Right ventricle myocardium superior (tissue), 1 donor: ENCODE measurements at regions not wholly inside any gene's neighbourhood (a gene's known extent, or its start where the extent isn't known, plus 50 kb on each side); places are given as distances from the start of the nearest gene placed in this dataset.
"Not testable (repeated sequence)": the region's sequence is repeated elsewhere in the genome, so short reads cannot be mapped to it uniquely, and the experiment has no call there.

Source experiments
- ATAC-seq: fragments of 200-7000 bp; cut with Tn5 transposase; one replicate; pipeline ENCODE4 v1.9.1; 2020; ENCODE audit warnings: mild to moderate bottlenecking; ENCODE audit not compliant: poor library complexity
- DNase-seq: peaks from one replicate; pipeline ENCODE4 v3.0.0-alpha.2; 2020
- intact Hi-C: fragments of 100-400 bp; cut with DNase I; formaldehyde crosslinking; loops from one replicate; pipeline ENCODE4 v1.11.2; 2022
- donor health status: DM: no; HTN: yes; CAD: no; lungs with severe emphysema.

DNA sequence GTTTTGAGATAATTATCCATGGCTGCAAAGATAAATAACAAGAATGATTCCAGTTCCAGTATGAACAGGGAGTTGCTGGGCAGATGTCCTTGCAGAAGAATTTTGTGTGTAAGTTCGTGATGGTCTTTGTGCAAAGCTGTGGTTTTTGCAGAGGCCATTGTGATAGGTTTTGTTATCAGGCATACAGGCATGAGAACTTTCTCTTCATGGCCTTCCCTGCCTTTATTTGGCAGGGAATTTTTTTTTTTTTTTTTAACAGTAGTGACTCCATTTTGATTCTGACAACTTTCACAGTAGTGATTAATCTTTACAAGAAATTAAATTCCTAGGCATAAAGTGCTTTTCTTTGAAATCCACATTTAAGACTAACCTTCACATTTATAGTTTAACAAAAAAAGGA is 1999.5 kb upstream of the CDH6 start:
- intact Hi-C loops = no loop called here
- ATAC-seq = no peak
- DNase-seq = no peak

GRCh38 chr5:29191269-29192048 is 2002.0 kb upstream of the CDH6 start:
- DNase-seq, ATAC-seq, intact Hi-C loops: not testable (repeated sequence)

GRCh38 chr5:29190398-29190797 is 2003.1 kb upstream of the CDH6 start:
- intact Hi-C loops, ATAC-seq: not testable (repeated sequence)

GRCh38 chr5:29186380-29186779 is 2007.1 kb upstream of the CDH6 start:
- ATAC-seq, DNase-seq, intact Hi-C loops: not testable (repeated sequence)

More at GRCh38 chr5:29190398-29190797, 2003.1 kb upstream of the CDH6 start:
- not testable (repeated sequence) for DNase-seq

GRCh38 chr5:29185558-29185957 is 2007.9 kb upstream of the CDH6 start:
- ATAC-seq (no peak), DNase-seq (no peak)
- intact Hi-C loops = no loop called here

DNA sequence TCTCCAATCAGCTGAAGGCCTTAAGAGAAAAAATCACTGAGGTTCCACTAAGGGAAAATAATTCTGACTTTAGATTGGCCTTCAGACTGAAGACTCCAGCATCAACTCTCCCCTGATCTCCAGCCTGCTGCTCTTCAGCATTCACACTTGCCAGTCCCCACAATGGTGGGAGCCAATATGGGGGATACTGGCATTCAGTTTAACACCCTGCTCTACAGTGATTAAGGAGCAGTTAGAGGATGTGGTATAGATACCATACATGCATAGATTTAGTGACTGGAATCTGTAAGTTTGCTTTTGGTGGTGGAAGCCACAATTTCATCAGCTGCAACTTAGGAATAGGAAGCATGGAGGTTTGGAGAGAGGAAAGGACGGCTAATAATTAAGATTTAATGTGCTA is 2017.7 kb upstream of the CDH6 start:
- DNase-seq (no peak), ATAC-seq (no peak)
- intact Hi-C loops = no loop called here

DNA sequence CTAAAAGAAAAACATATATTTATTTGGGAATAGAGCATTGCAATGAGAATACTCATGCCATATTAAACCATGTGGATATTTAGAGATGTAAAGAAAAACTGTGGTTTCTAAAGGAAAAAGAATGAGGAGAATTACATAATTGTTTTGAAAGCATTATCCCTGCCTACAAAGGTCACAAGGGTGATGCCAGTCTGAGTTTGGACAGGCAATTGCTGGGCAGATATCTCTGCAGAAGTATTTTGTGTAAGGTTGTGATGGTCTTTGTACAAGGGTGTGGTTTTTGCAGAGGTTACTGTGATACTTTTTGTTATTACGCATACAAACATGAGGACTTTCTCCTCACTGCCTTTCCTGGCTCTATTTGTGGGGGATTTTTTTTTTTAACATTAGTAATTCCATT is 2022.9 kb upstream of the CDH6 start:
- no peak for ATAC-seq
- intact Hi-C loops = no loop called here
- no peak for DNase-seq

DNA sequence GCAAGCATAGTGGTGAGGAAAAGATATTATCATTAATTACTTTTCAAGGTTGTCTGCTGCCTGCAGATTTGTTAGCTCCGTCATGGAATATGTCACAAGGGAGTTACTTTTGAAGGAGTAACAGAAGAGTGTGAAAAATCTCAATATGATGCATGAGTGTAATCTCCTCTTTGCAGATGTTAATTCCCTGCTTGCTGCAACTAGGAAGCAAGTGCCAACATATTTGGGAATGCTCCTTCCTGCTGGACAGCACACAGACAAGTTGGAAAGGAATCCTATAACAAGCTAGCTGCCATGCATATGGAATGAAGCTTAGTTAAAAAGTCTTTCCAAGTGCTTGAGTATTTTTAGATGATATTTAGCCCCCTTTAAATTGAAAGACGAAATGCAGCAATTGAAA is 2023.6 kb upstream of the CDH6 start:
- DNase-seq (no peak), ATAC-seq (no peak)
- intact Hi-C loops = no loop called here

DNA sequence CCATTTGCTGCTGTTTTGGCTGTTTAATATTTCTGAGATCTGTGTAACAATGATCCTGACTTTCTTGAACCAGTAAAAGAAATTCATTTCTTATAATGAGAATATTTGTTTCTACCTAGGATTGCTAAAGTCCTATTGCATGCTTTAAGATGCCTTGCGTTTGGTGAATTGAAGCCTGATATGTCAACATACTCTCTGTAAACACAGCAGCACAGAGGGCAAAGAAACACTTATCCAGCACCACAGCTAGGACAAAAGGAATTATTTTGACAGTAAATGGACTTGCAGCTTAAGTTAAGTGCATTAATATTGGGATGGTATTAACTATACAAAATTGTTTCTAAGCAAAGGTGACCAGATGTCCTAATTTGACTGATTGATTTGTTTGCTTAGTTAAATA is 2031.2 kb upstream of the CDH6 start:
- DNase-seq = no peak
- no peak for ATAC-seq
- intact Hi-C loops = no loop called here

GRCh38 chr5:29161399-29162291 is 2031.8 kb upstream of the CDH6 start:
- DNase-seq (no peak), ATAC-seq (no peak)
- intact Hi-C loops = no loop called here

DNA sequence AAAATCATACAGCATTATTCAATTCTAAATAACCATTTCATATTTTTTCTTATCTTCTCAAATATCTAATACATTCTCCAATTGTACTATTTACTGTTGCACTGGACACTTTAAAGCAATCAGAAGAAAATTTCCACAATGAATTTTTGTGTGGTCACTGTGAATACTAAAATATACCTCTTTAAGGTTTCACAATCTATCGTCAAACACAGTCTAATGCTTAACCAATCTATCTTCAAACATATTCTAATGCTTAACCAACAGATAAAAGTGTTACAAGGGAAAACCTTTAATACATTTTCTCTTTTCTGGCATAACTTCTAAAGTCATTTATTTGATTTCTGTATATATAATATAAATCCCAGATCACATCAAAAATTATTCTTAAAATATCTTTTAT is 2035.5 kb upstream of the CDH6 start:
- DNase-seq (no peak), ATAC-seq (no peak)
- intact Hi-C loops = no loop called here

GRCh38 chr5:29150840-29151239 is 2042.6 kb upstream of the CDH6 start:
- intact Hi-C loops = no loop called here
- no peak for ATAC-seq
- DNase-seq = no peak

DNA sequence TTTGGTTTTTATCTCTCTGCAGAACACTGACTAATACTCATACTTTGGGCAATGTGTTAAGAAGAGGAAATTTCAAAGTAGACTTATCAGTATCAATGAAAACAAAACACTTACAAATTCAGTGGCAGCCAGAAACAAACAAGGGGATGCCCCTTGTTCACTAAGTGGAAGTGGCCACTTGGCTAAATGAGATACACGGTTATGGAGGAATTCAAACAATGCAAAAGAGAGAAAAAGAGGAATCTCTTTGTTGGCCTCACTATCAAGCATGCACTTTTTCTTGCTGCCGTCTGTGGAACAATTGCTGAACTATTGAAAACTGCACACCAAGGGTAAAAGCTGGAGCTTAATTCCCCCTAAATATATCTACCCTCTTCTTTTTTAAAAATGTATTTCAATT is 2044.9 kb upstream of the CDH6 start:
- no peak for ATAC-seq
- intact Hi-C loops = no loop called here

DNA sequence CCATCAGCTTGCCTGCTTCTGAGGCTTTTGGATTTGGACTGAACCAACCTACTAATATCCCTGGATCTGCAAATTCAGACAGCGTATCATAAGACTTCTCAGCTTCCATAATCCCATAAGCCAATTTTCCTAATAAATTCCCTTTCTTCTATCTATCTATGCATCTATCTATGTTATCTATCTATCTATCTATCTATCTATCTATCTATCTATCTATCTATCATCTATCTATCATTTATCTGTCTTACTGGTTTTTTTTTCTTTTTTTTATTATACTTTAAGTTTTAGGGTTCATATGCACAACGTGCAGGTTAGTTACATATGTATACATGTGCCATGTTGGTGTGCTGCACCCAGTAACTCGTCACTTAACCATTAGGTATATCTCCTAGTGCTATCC is 2045.4 kb upstream of the CDH6 start:
- intact Hi-C loops = no loop called here
- ATAC-seq (no peak), DNase-seq (no peak)

More for the DNA sequence above, 2044.9 kb upstream of the CDH6 start:
- DNase-seq = no peak

- ATAC-seq = no peak
- no peak for DNase-seq
- intact Hi-C loops = no loop called here
These were observed 2050.2 kb upstream of the CDH6 start for GRCh38 chr5:29143266-29143665.

- intact Hi-C loops = no loop called here
- no peak for ATAC-seq
- DNase-seq = no peak
These were observed 2059.1 kb upstream of the CDH6 start for GRCh38 chr5:29134418-29134817.

DNA sequence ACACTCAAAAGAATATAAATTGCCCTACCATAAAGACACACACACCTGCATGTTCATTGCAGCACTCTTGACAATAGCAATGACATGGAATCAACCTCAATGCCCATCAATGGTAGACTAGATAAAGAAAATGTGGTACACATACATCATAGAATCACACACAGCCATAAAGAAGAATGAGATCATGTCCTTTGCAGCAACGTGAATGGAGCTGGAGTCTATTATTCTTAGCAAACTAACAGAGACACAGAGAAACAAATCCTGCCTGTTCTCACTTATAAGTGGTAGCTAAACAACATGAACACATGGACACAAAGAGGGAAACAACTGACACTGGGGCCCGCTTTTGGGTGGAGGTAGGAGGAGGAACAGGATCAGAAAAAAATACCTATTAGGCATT is 2062.2 kb upstream of the CDH6 start:
- ATAC-seq (no peak), DNase-seq (no peak)
- intact Hi-C loops = no loop called here

- ATAC-seq = no peak
- intact Hi-C loops = no loop called here
These were observed 2062.7 kb upstream of the CDH6 start for GRCh38 chr5:29130786-29131185.

DNA sequence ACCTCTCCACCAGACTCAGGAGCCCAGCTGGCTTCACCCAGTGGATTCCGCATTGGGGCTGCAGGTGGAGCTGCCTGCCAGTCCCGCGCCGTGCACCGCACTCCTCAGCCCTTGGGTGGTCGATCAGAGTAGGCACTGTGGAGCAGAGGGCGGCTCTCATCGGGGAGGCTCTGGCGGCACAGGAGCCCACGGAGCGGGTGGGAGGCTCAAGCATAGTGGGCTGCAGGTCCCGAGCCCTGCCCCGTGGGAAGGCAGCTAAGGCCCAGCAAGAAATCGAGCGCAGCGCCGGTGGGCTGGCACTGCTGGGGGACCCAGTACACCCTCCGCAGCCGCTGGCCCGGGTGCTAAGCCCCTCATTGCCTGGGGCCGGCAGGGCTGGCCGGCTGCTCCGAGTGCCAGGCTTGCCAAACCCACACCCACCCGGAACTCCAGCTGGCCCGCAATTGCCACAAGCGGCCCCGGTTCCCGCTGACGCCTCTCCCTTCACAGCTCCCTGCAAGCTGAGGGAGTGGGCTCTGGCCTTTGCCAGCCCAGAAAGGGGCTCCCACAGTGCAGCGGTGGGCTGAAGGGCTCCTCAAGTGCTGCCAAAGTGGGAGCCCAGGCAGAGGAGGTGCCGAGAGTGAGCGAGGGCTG is 2065.8 kb upstream of the CDH6 start:
- ATAC-seq, intact Hi-C loops, DNase-seq: not testable (repeated sequence)

More at GRCh38 chr5:29130786-29131185, 2062.7 kb upstream of the CDH6 start:
- no peak for DNase-seq
